SU-DHL-6 (cell line): ENCODE measurements at regions not wholly inside any gene's neighbourhood (a gene's known extent, or its start where the extent isn't known, plus 50 kb on each side); places are given as distances from the start of the nearest gene placed in this dataset.

ENCODE experiments used
- EZH2phosphoT487 ChIP-seq: fragments of 200-600 bp; sonication (generic), shearing (Covaris generic); conservative IDR thresholded peaks from 2 replicates; pipeline ENCODE4 v1.6.1; 2018; ENCODE audit warnings: mild to moderate bottlenecking, antibody characterized with exemption, low read length, moderate library complexity, mixed read lengths
- TF ChIP-seq, protein P1 (sequence below): fragments of 200-600 bp; sonication (generic); IDR thresholded peaks from one replicate; pipeline ENCODE4 v1.5.1; 2017; ENCODE audit warnings: antibody characterized with exemption, mild to moderate bottlenecking, low read length, moderate library complexity; ENCODE audit not compliant: insufficient read depth, poor library complexity, severe bottlenecking

DNA sequence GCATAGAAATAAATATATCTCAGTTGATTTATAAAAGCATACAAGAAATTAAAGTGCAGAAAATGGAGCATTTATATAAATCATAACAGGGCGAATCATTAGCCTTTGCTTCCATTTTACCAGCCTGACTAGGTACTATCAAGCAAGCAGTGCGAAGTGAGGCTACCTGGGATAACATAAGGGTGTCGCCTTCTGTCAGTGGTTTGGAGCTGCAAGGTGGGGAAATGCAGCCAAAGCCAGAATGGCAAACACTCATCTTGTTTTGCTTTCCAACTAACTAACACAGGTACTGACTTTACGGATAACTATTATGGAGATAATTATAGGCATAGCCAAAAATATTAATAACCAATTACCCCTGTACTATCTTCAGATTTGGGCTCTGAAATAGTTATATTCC, 1459.8 kb downstream of the RAPGEF2 start:
- TF ChIP-seq, protein P1, sequence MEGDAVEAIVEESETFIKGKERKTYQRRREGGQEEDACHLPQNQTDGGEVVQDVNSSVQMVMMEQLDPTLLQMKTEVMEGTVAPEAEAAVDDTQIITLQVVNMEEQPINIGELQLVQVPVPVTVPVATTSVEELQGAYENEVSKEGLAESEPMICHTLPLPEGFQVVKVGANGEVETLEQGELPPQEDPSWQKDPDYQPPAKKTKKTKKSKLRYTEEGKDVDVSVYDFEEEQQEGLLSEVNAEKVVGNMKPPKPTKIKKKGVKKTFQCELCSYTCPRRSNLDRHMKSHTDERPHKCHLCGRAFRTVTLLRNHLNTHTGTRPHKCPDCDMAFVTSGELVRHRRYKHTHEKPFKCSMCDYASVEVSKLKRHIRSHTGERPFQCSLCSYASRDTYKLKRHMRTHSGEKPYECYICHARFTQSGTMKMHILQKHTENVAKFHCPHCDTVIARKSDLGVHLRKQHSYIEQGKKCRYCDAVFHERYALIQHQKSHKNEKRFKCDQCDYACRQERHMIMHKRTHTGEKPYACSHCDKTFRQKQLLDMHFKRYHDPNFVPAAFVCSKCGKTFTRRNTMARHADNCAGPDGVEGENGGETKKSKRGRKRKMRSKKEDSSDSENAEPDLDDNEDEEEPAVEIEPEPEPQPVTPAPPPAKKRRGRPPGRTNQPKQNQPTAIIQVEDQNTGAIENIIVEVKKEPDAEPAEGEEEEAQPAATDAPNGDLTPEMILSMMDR = no peak
- no peak for TF ChIP-seq EZH2phosphoT487
